GM12878 (cell line): ENCODE measurements at regions not wholly inside any gene's neighbourhood (a gene's known extent, or its start where the extent isn't known, plus 50 kb on each side); places are given as distances from the start of the nearest gene placed in this dataset.

Experiments used
- BCL11A ChIP-seq: IDR thresholded peaks from 2 replicates; pipeline ENCODE4 v1.6.1; 2011; ENCODE audit warnings: low read depth, low read length
- CREB1 ChIP-seq: IDR thresholded peaks from 2 replicates; pipeline ENCODE4 v1.6.1; 2012; ENCODE audit warnings: low read depth, mild to moderate bottlenecking, inconsistent platforms
- CREM ChIP-seq: IDR thresholded peaks from 2 replicates; pipeline ENCODE4 v1.6.1; 2014; ENCODE audit warnings: antibody characterized with exemption, low read depth
- EED ChIP-seq: sonication (generic); IDR thresholded peaks from 2 replicates; pipeline ENCODE4 v1.6.1; 2016; ENCODE audit warnings: antibody characterized with exemption, low read depth
- EP300 ChIP-seq, 2 experiments: fragments of 150-350 bp in 1 of 2; IDR thresholded peaks; 2 replicates each; pipeline ENCODE4 v1.6.1; 2011 to 2012; ENCODE audit warnings: low read depth in 2 of 2, low read length in 2 of 2, borderline replicate concordance in 1 of 2, improper control_type of control experiment in 1 of 2, inconsistent platforms in 1 of 2; ENCODE audit not compliant: control insufficient read depth in 1 of 2
- ETV6 ChIP-seq, 2 experiments: fragments of 450-650 bp in 1 of 2; IDR thresholded peaks in 1 of 2; conservative IDR thresholded peaks in 1 of 2; 2 replicates each; pipeline ENCODE4 v1.6.1; 2014; ENCODE audit warnings: antibody characterized with exemption in 1 of 2, borderline replicate concordance in 1 of 2, low read depth in 1 of 2, mild to moderate bottlenecking in 1 of 2, moderate library complexity in 1 of 2
- FOXM1 ChIP-seq: IDR thresholded peaks from 2 replicates; pipeline ENCODE4 v1.6.1; 2012; ENCODE audit warnings: low read depth, mild to moderate bottlenecking, inconsistent platforms, low read length, moderate library complexity
- GABPA ChIP-seq: IDR thresholded peaks from 2 replicates; pipeline ENCODE4 v1.6.1; 2014; ENCODE audit warnings: antibody characterized with exemption, low read depth, mild to moderate bottlenecking, inconsistent platforms
- HDGF ChIP-seq: fragments of 450-650 bp; IDR thresholded peaks from 2 replicates; pipeline ENCODE4 v1.6.1; 2016; ENCODE audit warnings: antibody characterized with exemption
- IKZF1 ChIP-seq: fragments of 450-650 bp; conservative IDR thresholded peaks from 2 replicates; pipeline ENCODE4 v1.6.1; 2017; ENCODE audit warnings: antibody characterized with exemption, mild to moderate bottlenecking
- IKZF2 ChIP-seq, 2 experiments: fragments of 450-650 bp; IDR thresholded peaks; 2 replicates each; pipeline ENCODE4 v1.6.1; 2017; ENCODE audit warnings: mild to moderate bottlenecking in 2 of 2, moderate library complexity in 2 of 2
- JUNB ChIP-seq: IDR thresholded peaks from 2 replicates; pipeline ENCODE4 v1.6.1; 2016; ENCODE audit warnings: antibody characterized with exemption, mild to moderate bottlenecking
- MEF2A ChIP-seq: IDR thresholded peaks from 2 replicates; pipeline ENCODE4 v1.6.1; 2011; ENCODE audit warnings: low read depth, mild to moderate bottlenecking, low read length, moderate library complexity; ENCODE audit not compliant: insufficient read depth
- PAX5 ChIP-seq: IDR thresholded peaks from 2 replicates; pipeline ENCODE4 v1.6.1; 2011; ENCODE audit warnings: low read depth, low read length, borderline replicate concordance
- POLR2A ChIP-seq: IDR thresholded peaks from 2 replicates; pipeline ENCODE4 v1.6.1; 2011; ENCODE audit warnings: low read depth, mild to moderate bottlenecking, low read length
- SRF ChIP-seq, 2 experiments: IDR thresholded peaks; 2 replicates each; pipeline ENCODE4 v1.6.1; 2011; ENCODE audit warnings: low read depth in 2 of 2, low read length in 2 of 2, mild to moderate bottlenecking in 1 of 2, moderate library complexity in 1 of 2
- YBX1 ChIP-seq: fragments of 450-650 bp; IDR thresholded peaks from 2 replicates; pipeline ENCODE4 v1.6.1; 2016; ENCODE audit warnings: antibody characterized with exemption
- TF ChIP-seq, protein P1 (sequence below): fragments of 150-350 bp; IDR thresholded peaks from 2 replicates; pipeline ENCODE4 v1.6.1; 2014; ENCODE audit warnings: mild to moderate bottlenecking, low read depth, low read length
- TF ChIP-seq, protein P2 (sequence below): fragments of 450-650 bp; IDR thresholded peaks from 2 replicates; pipeline ENCODE4 v1.6.1; 2017; ENCODE audit warnings: mild to moderate bottlenecking, moderate library complexity
- TF ChIP-seq, protein P3 (sequence below): IDR thresholded peaks from 2 replicates; pipeline ENCODE4 v1.6.1; 2011; ENCODE audit warnings: borderline replicate concordance, low read depth, mild to moderate bottlenecking, moderate library complexity, low read length; ENCODE audit not compliant: insufficient read depth, poor library complexity, severe bottlenecking

DNA sequence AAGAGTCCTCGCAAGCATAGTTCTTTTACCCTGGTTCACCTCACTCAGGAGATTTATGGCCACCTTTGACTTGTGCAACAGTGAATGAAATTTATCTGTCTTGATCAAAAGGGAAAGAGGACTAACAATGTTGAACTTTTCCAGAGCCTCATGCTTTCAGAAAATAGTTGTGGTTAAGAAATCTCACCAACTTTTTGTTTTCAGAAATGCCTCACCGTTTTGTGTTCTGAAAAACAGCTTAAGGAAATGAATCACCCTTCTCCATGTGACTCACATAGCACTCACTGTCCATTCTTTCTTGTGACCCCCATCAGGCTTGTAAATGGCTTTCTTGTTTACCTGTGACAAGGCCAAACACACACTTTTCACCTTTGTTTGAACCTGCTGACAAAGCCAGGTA lies 148.6 kb upstream of the FAM3C start (continued):
- TF ChIP-seq CREM = peak; percentile 76; the same call in 1 of the 2 replicates
- TF ChIP-seq BCL11A = peak; percentile 76; the same call in 1 of the 2 replicates
- peak; percentile 39; the same call in 1 of the 2 replicates for TF ChIP-seq GABPA
- peak in 1 of 2 experiments; percentile 65; a peak in 2 of 4 replicates for TF ChIP-seq EP300 (IDR thresholded peaks at IDR 0.05; ENCODE audit: borderline replicate concordance in 1 of 2, control insufficient read depth in 1 of 2, low read depth in 2 of 2, low read length in 2 of 2)
- peak; percentile 51 to 72; a peak in 3 of 4 replicates for TF ChIP-seq IKZF2 (IDR thresholded peaks at IDR 0.05)
- peak; percentile 57; the same call in 1 of the 2 replicates for TF ChIP-seq EED
- no peak for TF ChIP-seq CREB1
- TF ChIP-seq, protein P1, sequence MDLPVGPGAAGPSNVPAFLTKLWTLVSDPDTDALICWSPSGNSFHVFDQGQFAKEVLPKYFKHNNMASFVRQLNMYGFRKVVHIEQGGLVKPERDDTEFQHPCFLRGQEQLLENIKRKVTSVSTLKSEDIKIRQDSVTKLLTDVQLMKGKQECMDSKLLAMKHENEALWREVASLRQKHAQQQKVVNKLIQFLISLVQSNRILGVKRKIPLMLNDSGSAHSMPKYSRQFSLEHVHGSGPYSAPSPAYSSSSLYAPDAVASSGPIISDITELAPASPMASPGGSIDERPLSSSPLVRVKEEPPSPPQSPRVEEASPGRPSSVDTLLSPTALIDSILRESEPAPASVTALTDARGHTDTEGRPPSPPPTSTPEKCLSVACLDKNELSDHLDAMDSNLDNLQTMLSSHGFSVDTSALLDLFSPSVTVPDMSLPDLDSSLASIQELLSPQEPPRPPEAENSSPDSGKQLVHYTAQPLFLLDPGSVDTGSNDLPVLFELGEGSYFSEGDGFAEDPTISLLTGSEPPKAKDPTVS = no peak
- TF ChIP-seq, protein P2, sequence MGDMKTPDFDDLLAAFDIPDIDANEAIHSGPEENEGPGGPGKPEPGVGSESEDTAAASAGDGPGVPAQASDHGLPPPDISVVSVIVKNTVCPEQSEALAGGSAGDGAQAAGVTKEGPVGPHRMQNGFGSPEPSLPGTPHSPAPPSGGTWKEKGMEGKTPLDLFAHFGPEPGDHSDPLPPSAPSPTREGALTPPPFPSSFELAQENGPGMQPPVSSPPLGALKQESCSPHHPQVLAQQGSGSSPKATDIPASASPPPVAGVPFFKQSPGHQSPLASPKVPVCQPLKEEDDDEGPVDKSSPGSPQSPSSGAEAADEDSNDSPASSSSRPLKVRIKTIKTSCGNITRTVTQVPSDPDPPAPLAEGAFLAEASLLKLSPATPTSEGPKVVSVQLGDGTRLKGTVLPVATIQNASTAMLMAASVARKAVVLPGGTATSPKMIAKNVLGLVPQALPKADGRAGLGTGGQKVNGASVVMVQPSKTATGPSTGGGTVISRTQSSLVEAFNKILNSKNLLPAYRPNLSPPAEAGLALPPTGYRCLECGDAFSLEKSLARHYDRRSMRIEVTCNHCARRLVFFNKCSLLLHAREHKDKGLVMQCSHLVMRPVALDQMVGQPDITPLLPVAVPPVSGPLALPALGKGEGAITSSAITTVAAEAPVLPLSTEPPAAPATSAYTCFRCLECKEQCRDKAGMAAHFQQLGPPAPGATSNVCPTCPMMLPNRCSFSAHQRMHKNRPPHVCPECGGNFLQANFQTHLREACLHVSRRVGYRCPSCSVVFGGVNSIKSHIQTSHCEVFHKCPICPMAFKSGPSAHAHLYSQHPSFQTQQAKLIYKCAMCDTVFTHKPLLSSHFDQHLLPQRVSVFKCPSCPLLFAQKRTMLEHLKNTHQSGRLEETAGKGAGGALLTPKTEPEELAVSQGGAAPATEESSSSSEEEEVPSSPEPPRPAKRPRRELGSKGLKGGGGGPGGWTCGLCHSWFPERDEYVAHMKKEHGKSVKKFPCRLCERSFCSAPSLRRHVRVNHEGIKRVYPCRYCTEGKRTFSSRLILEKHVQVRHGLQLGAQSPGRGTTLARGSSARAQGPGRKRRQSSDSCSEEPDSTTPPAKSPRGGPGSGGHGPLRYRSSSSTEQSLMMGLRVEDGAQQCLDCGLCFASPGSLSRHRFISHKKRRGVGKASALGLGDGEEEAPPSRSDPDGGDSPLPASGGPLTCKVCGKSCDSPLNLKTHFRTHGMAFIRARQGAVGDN = peak; percentile 33; the same call in 1 of the 2 replicates
- TF ChIP-seq FOXM1 = peak; percentile 76; the same call in 1 of the 2 replicates
- TF ChIP-seq ETV6 (conservative IDR thresholded peaks at IDR 0.05 in 1 of 2, IDR thresholded peaks at IDR 0.05 in 1 of 2; ENCODE audit: borderline replicate concordance in 1 of 2, low read depth in 1 of 2) = 0 out of 4 replicates have a peak, but pooled peaks of 1 of the 2 experiments have one; percentile 40
- no peak for TF ChIP-seq POLR2A
- peak; percentile 90 for TF ChIP-seq JUNB
- no peak for TF ChIP-seq HDGF
- TF ChIP-seq MEF2A = 0 out of 2 replicates have a peak, but pooled peaks have one; percentile 31
- TF ChIP-seq YBX1 = no peak
- TF ChIP-seq, protein P3, sequence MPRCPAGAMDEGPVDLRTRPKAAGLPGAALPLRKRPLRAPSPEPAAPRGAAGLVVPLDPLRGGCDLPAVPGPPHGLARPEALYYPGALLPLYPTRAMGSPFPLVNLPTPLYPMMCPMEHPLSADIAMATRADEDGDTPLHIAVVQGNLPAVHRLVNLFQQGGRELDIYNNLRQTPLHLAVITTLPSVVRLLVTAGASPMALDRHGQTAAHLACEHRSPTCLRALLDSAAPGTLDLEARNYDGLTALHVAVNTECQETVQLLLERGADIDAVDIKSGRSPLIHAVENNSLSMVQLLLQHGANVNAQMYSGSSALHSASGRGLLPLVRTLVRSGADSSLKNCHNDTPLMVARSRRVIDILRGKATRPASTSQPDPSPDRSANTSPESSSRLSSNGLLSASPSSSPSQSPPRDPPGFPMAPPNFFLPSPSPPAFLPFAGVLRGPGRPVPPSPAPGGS = peak; percentile 11
- TF ChIP-seq SRF (IDR thresholded peaks at IDR 0.05; ENCODE audit: low read depth in 2 of 2, low read length in 2 of 2) = 0 out of 4 replicates have a peak, but pooled peaks of 1 of the 2 experiments have one; percentile 34
- 0 out of 2 replicates have a peak, but pooled peaks have one; percentile 21 for TF ChIP-seq IKZF1
- TF ChIP-seq PAX5 = 0 out of 2 replicates have a peak, but pooled peaks have one; percentile 19
- TF ChIP-seq, all 136 proteins: peak for 20
